Sigmoid colon (tissue), 6 donors: ENCODE measurements at regions not wholly inside any gene's neighbourhood (a gene's known extent, or its start where the extent isn't known, plus 50 kb on each side); places are given as distances from the start of the nearest gene placed in this dataset.

Experiments
- DNase-seq: peaks from one replicate; pipeline ENCODE4 v3.0.0-alpha.2; 2019
- H3K27ac ChIP-seq, 4 donors: fragments of 200-600 bp; sonication (generic); one replicate each; pipeline ENCODE4 v1.5.1; 2016 to 2019; ENCODE audit warnings: mild to moderate bottlenecking in 1 of 4
- H3K27me3 ChIP-seq, 3 donors: fragments of 200-600 bp; sonication (generic); one replicate each; pipeline ENCODE4 v1.5.1; 2019; ENCODE audit warnings: mild to moderate bottlenecking in 1 of 3
- H3K36me3 ChIP-seq, 4 donors: fragments of 200-600 bp; sonication (generic); one replicate each; pipeline ENCODE4 v1.5.1; 2016 to 2019
- H3K4me1 ChIP-seq, 4 donors: fragments of 200-600 bp; sonication (generic); one replicate each; pipeline ENCODE4 v1.5.1; 2017 to 2019
- H3K4me3 ChIP-seq, 4 donors: fragments of 200-600 bp; sonication (generic); one replicate each; pipeline ENCODE4 v1.5.1; 2017 to 2019; ENCODE audit warnings: mild to moderate bottlenecking in 2 of 4, moderate library complexity in 1 of 4
- H3K9me3 ChIP-seq, 4 donors: fragments of 200-600 bp in 3 of 4; sonication (generic) in 3 of 4; one replicate each; pipeline versions ENCODE4 v1.5.1 to v1.6.1; 2013 to 2019
- EP300 ChIP-seq, 4 donors: sonication (generic); formaldehyde crosslinking; IDR thresholded peaks; one replicate each; pipeline ENCODE4 v1.6.1; 2017; ENCODE audit warnings: antibody characterized with exemption in 4 of 4
- POLR2A ChIP-seq, 2 donors: fragments of 450-650 bp; IDR thresholded peaks; one replicate each; pipeline ENCODE4 v1.6.1; 2016; ENCODE audit warnings: antibody characterized with exemption in 2 of 2, mild to moderate bottlenecking in 2 of 2, moderate library complexity in 2 of 2
- POLR2AphosphoS5 ChIP-seq, 4 donors: sonication (generic); formaldehyde crosslinking; IDR thresholded peaks; one replicate each; pipeline ENCODE4 v1.6.1; 2017; ENCODE audit warnings: antibody characterized with exemption in 4 of 4
- WGBS, 2 donors: extraction: QIAGEN DNeasy Blood & Tissue Kit; methylation state at CpG; one replicate each; pipeline ENCODE4 v1.1.7; 2013; 5-methylcytosine and 5-hydroxymethylcytosine counted together
- intact Hi-C: fragments of 100-400 bp; cut with DNase I; formaldehyde crosslinking; loops from one replicate; pipeline ENCODE4 v1.15.1; 2023
- TF ChIP-seq, protein P1 (sequence below), 4 experiments: fragments of 450-650 bp in 3 of 4; fragments of 200-600 bp in 1 of 4; IDR thresholded peaks; one replicate each; pipeline ENCODE4 v1.5.1; 2016 to 2019; ENCODE audit warnings: antibody characterized with exemption in 4 of 4, mild to moderate bottlenecking in 3 of 4, moderate library complexity in 2 of 4
- donor health status: healthy with polysubstance abuse.
- donor health status: healthy.

DNA sequence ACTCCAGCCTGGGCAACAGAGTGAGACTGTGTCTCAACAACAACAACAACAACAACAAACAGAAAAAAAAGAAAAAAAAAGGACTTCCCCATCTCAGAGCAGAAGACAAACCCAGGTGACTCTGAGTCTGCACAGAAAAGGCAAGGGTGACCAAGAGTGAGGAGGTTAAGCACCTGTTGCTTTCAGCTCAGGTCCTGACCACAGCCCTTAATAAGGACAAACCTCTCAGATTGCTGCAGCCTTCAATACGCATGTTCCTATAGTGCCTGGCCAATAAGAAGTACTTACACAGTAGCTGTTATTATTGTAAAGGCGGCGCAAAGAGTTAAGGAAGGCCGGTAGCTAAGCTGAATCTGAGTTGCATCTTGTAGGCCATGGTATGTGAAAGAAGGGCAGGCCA lies 102.3 kb upstream of the MSX2 start:
- no peak overlapping the region for H3K4me3 ChIP-seq
- no peaks in the 10 kb centered on the region for H3K4me1 ChIP-seq
- intact Hi-C loops, result no loop called here
- 93 to 94% methylated on average over 4 of the region's 4 CpGs for WGBS, 2 donors
- peaks cover 0 to 8% (median 0%) of the 10 kb centered on the region in 3 donors for H3K27me3 ChIP-seq
- no peaks in the 10 kb centered on the region for H3K36me3 ChIP-seq
- no peak for TF ChIP-seq EP300 (IDR thresholded peaks at IDR 0.05)
- TF ChIP-seq POLR2AphosphoS5 (IDR thresholded peaks at IDR 0.05), result no peak
- TF ChIP-seq, protein P1, sequence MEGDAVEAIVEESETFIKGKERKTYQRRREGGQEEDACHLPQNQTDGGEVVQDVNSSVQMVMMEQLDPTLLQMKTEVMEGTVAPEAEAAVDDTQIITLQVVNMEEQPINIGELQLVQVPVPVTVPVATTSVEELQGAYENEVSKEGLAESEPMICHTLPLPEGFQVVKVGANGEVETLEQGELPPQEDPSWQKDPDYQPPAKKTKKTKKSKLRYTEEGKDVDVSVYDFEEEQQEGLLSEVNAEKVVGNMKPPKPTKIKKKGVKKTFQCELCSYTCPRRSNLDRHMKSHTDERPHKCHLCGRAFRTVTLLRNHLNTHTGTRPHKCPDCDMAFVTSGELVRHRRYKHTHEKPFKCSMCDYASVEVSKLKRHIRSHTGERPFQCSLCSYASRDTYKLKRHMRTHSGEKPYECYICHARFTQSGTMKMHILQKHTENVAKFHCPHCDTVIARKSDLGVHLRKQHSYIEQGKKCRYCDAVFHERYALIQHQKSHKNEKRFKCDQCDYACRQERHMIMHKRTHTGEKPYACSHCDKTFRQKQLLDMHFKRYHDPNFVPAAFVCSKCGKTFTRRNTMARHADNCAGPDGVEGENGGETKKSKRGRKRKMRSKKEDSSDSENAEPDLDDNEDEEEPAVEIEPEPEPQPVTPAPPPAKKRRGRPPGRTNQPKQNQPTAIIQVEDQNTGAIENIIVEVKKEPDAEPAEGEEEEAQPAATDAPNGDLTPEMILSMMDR (IDR thresholded peaks at IDR 0.05), result no peak
- TF ChIP-seq POLR2A (IDR thresholded peaks at IDR 0.05), result no peak
- DNase-seq, result no peak
- no peaks in the 10 kb centered on the region for H3K9me3 ChIP-seq
- H3K27ac ChIP-seq, result no peak overlapping the region

DNA sequence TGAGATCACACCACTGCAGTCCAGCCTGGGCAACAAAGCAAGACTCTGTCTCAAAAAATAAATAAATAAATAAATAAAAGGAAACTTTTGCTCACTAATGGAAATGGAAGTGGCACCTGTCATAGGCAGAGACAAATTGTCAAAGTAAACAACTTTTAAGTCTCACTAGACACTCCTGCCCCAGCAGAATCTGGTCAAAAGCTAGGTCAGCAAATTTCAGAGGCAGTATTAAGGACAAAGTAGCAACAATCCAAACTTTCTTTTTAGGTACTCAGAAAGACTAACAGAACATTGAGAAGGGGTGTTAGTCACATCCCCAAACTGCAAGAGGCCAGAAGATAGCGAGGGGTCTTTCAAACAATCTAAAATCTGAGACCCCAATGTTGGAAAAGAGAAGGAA lies 101.4 kb upstream of the MSX2 start:
- Histone ChIP-seq H3K4me3 (no peak overlapping the region), H3K9me3 (no peaks in the 10 kb centered on the region), H3K4me1 (no peaks in the 10 kb centered on the region), H3K27ac (no peak overlapping the region), H3K36me3 (no peaks in the 10 kb centered on the region), H3K27me3 (peaks cover 0 to 8% (median 0%) of the 10 kb centered on the region in 3 donors)
- WGBS, 2 donors, result 81 to 82% methylated on average over 1 of the region's 1 CpG
- no peak for TF ChIP-seq EP300 (IDR thresholded peaks at IDR 0.05)
- intact Hi-C loops, result no loop called here
- no peak for DNase-seq

DNA sequence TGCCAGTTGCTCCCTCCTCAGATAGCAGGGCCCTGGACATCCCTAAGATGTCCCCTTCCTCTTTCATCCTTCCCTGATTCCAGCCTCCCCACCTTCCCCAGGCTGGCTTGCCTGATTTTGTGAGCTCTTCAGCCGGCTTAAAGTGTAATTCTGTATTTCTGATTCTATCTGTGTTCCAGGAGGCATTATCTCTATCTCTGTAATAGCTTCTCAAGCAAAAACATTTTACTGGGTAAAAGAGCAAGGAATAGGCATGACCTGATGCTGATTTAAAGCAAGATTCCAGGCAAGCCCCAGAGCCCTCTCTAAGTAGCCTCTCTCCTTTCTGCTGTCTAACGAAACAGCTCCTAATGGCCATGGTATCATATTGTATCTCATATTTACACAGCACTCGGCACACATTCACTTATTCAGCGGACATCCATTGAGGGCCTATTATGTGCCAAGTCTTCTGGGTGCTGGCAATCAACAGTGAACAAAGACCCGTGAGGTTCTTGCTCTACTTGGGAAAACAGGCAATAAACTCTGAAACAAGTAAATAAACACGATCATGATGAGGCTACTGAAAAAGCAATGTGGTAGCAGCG lies 100.9 kb upstream of the MSX2 start:
- H3K27me3 ChIP-seq, result peaks cover 0 to 7% (median 0%) of the 10 kb centered on the region in 3 donors
- H3K9me3 ChIP-seq, result no peaks in the 10 kb centered on the region
- 30 to 61% methylated on average over 7 of the region's 7 CpGs for WGBS, 2 donors
- H3K36me3 ChIP-seq, result no peaks in the 10 kb centered on the region
- intact Hi-C loops, result no loop called here
- TF ChIP-seq POLR2AphosphoS5 (IDR thresholded peaks at IDR 0.05) (no peak), POLR2A (IDR thresholded peaks at IDR 0.05) (no peak), EP300 (IDR thresholded peaks at IDR 0.05) (no peak)
- TF ChIP-seq, protein P1 (IDR thresholded peaks at IDR 0.05), result no peak
- H3K4me3 ChIP-seq, result no peak overlapping the region
- no peak overlapping the region for H3K27ac ChIP-seq
- no peaks in the 10 kb centered on the region for H3K4me1 ChIP-seq
- DNase-seq, result no peak

DNA sequence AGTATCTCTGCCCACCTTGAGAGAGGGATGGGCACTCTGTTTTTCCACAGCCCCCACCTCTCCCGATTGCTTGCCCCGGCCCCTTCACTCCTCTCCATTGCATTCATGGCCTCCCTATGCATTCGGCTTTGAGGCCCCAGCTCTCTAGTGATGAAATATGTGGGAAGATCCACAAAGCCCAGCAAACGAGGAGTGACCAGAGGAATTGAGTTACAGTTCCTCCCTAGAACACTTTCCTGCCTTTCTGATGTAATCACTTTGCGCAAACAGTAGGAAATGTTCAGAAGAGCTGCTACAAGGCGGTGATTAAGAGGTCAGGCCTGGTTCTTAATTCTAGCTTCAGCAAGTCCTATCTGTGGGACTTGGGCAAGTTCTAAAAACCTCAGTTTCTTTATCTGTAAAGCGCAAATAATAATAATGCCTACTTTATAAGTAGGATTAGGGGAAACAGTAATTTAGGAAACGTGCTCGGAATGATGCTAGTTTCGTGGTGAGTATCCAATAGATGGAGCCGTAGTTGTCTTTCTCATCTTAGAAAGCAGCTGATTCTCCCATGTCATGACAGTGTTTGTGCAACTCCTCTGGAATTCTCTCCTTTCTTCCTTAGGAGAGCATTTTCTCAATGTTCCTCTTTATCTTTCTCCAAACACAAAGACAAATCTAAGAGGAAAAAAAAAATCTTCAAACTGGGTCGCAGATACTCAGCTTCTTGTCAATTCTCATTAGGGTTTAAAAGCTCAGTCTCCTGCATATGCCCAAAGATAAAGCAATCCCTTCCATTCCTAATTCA lies 99.5 kb upstream of the MSX2 start:
- TF ChIP-seq, protein P1 (IDR thresholded peaks at IDR 0.05), result no peak
- TF ChIP-seq POLR2A (IDR thresholded peaks at IDR 0.05) (no peak), EP300 (IDR thresholded peaks at IDR 0.05) (no peak)
- intact Hi-C loops, result no loop called here

DNA sequence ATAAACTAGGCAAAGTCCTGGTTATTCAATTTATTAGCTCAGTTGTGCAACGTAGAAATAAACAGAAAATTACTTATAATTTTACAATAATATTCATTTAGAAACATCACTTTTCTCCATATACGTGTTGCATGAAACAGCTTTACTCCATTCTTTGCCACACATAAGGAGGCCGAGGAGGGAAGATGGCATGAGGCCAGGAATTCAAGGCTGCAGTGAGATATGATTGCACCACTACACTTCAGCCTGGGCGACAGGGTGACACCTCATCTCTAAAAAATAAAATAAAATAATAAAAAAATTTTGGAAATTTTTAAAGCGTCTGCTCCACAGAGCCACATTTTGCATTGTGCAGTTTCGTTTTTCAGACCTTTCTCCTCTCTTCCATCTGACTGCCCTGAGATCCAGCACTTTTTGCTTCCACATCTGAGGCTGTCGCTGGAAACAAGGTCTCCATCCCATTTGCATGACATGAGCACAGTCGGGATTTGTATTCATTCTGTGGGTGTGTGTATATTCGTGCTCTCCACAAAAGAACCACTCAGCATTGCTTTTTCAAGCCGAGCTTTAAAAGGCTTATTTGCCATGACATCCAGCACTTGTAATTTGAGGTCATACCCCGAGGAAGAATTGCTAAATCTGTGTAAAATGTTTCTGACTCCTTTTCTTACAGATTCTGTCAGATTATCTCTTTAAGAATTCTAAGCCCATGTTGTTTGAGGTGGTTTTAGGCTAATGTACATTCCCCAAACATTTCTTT lies 98.6 kb upstream of the MSX2 start:
- 38 to 57% methylated on average over 11 of the region's 11 CpGs for WGBS, 2 donors
- no peak overlapping the region for H3K27ac ChIP-seq
- peak; percentile 43 for DNase-seq
- intact Hi-C loops, result no loop called here
- peaks cover 0 to 5% (median 0%) of the 10 kb centered on the region in 3 donors for H3K27me3 ChIP-seq
- no peaks in the 10 kb centered on the region for H3K9me3 ChIP-seq
- H3K4me3 ChIP-seq, result no peak overlapping the region
- H3K36me3 ChIP-seq, result no peaks in the 10 kb centered on the region
- TF ChIP-seq EP300 (IDR thresholded peaks at IDR 0.05), result no peak
- TF ChIP-seq, protein P1 (IDR thresholded peaks at IDR 0.05), result no peak
- no peak for TF ChIP-seq POLR2A (IDR thresholded peaks at IDR 0.05)
- no peak for TF ChIP-seq POLR2AphosphoS5 (IDR thresholded peaks at IDR 0.05)
- no peaks in the 10 kb centered on the region for H3K4me1 ChIP-seq

More for the DNA sequence above, 99.5 kb upstream of the MSX2 start:
- H3K4me3 ChIP-seq, result no peak overlapping the region
- H3K9me3 ChIP-seq, result no peaks in the 10 kb centered on the region
- 79 to 80% methylated on average over 12 of the region's 12 CpGs for WGBS, 2 donors
- H3K27me3 ChIP-seq, result peaks cover 0 to 5% (median 0%) of the 10 kb centered on the region in 3 donors
- no peaks in the 10 kb centered on the region for H3K36me3 ChIP-seq
- peak; percentile 10 for DNase-seq
- no peaks in the 10 kb centered on the region for H3K4me1 ChIP-seq
- H3K27ac ChIP-seq, result no peak overlapping the region
